Fibroblast of pulmonary artery (primary cell): ENCODE measurements at regions not wholly inside any gene's neighbourhood (a gene's known extent, or its start where the extent isn't known, plus 50 kb on each side); places are given as distances from the start of the nearest gene placed in this dataset.

Source experiments
- DNase-seq: peaks from one replicate; pipeline ENCODE4 v3.0.0-alpha.2; 2010; ENCODE audit warnings: low read depth
- H3K4me3 ChIP-seq: replicated peaks from 2 replicates; pipeline ENCODE4 v1.5.1; 2011; ENCODE audit warnings: low read depth, mild to moderate bottlenecking, control low read depth, low read length, moderate library complexity
- CTCF ChIP-seq: IDR thresholded peaks from 2 replicates; pipeline ENCODE4 v1.5.1; 2011; ENCODE audit warnings: mild to moderate bottlenecking, control low read depth, low read length, inconsistent platforms; ENCODE audit errors: missing control alignments

GRCh38 chr3:153572654-153573053 is 410.6 kb downstream of the RAP2B start:
- no peak for DNase-seq
- H3K4me3 ChIP-seq: no peak overlapping the region
- no peak for TF ChIP-seq CTCF

GRCh38 chr3:153573481-153573880 is 411.5 kb downstream of the RAP2B start:
- DNase-seq: peak; percentile 31
- TF ChIP-seq CTCF: no peak
- H3K4me3 ChIP-seq: no peak overlapping the region

DNA sequence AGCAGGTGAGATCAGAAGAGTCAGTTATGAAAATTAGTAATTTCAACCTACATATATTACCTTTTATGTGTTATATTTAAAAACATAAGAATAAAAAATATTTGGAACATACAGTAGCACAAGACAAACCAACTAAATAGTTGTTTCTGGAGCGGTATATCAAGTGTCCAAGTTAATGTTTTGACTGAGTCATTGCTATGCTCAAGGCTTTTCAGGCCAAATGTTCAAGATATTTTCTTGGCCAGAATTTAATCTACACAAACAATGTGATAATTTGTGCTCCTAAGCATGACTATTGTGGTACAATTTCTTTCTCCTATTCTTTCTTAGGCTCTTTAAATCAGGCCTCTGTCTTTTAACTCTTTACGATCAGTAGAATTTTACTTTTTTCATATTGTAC is 412.4 kb downstream of the RAP2B start:
- peak; percentile 28 for DNase-seq
- H3K4me3 ChIP-seq: no peak overlapping the region
- no peak for TF ChIP-seq CTCF

DNA sequence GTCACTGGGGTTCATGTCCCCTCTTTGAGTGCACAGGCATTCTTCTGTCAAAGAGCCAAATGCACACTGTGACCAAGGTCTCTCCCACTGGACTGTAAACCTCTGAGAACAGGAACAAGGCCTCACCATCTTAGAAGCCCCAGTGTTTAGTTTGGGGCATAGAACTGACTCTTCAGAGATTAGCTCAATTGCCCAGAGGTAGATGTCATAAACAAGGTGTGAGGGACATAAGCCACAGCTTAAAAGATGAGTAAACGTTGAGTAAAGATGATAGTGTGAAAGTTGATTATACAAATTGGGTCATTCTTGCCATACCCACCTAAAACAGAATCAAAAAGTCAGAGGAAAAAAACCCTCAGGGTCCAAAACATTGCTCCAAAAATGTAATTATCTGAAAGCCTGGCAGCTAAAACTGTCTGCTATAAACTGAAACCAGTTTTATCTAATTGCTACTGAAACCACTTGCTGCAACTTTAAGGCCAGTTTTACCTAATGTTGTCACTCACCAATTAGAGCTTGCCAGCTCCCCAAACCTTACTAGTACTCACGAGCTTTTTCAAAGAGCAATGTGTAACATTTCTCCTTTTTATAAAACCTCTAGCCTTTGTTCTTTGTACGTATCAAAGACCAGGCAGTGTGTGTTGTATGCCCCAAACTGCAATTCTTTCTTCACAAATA is 415.2 kb downstream of the RAP2B start:
- H3K4me3 ChIP-seq: no peak overlapping the region
- no peak for DNase-seq
- no peak for TF ChIP-seq CTCF

- H3K4me3 ChIP-seq: no peak overlapping the region
- DNase-seq: no peak
- no peak for TF ChIP-seq CTCF
Observed at GRCh38 chr3:153578046-153578445, 416.0 kb downstream of the RAP2B start.

DNA sequence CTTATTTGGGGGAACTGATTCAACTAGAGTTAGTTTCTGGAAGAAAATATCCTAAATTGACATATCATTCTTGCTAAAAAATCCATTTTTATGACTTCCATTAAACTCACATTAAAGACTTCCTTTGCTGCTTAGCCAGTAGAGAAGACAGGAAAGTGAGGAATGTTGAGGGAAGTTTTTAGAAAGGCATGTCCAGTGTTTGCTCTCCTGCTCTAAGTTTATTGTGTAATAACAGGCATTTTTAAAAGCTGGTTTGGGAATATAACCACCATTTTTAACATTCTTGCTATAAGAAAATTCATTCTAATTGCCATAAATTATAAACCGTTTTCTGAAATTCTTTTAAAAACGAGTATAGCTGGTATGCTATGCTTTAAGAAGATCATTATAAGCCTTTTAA is 428.0 kb downstream of the RAP2B start:
- no peak for TF ChIP-seq CTCF
- no peak for DNase-seq
- no peak overlapping the region for H3K4me3 ChIP-seq

- no peak for DNase-seq
- no peak overlapping the region for H3K4me3 ChIP-seq
- no peak for TF ChIP-seq CTCF
Observed at GRCh38 chr3:153591561-153592245, 429.7 kb downstream of the RAP2B start.
